Heart left ventricle (tissue), 13 donors: ENCODE measurements at regions not wholly inside any gene's neighbourhood (a gene's known extent, or its start where the extent isn't known, plus 50 kb on each side); places are given as distances from the start of the nearest gene placed in this dataset.

ENCODE experiments used
- CTCF ChIP-seq, 12 donors: fragments of 200-600 bp; sonication (generic) in 4 of 12; IDR thresholded peaks; one replicate each; pipeline versions ENCODE4 v1.5.0 to v1.8.0; 2018 to 2022; ENCODE audit warnings: antibody characterized with exemption in 12 of 12, mild to moderate bottlenecking in 5 of 12
- POLR2A ChIP-seq, 2 donors: fragments of 450-650 bp; IDR thresholded peaks; one replicate each; pipeline ENCODE4 v1.6.1; 2017; ENCODE audit warnings: antibody characterized with exemption in 2 of 2, mild to moderate bottlenecking in 2 of 2, moderate library complexity in 2 of 2
- donor health status: ischemic (EF 13 %, LVEDD 7.1; RV severe dilation, severe dysfunction).
- donor health status: DM: no; HTN: yes; CAD: no.
- donor health status: DM: no; HTN: no; CAD: no.
- donor health status: ischemic (EF 25% LVEDD 6.9; RV normal size, moderate dysfunction).
- donor health status: ischemic (EF 25% LVEDD 5.7; RV mildly dilated, moderate dysfunction).
- donor health status: ischemic (EF 35%, LVEDD 5.7; RV mildly dilated, moderate dysfunction).
- donor health status: nonischemic (EF 11% LVEDD 7.7; RV severe dilation, severe dysfunction).
- donor health status: DM: yes; HTN: yes; CAD: no.
- donor health status: PGD.
- donor health status: ischemic (EF 29% LVEDD 5.4; RV normal size, mild dysfunction).
- donor health status: nonischemic (EF 23%, LVEDD 6.1; RV moderate dilation, normal function).

GRCh38 chrX:104427073-104427472 is 138.9 kb upstream of the IL1RAPL2 start:
- TF ChIP-seq CTCF (IDR thresholded peaks at IDR 0.05) (no peak), POLR2A (IDR thresholded peaks at IDR 0.05) (no peak)
